Stimulated activated CD8-positive, alpha-beta memory T cell treated with anti-CD3 and anti-CD28 coated beads, Interleukin-7, amount 100 ng/mL, for 24 hours (primary cell): ENCODE measurements at regions not wholly inside any gene's neighbourhood (a gene's known extent, or its start where the extent isn't known, plus 50 kb on each side); places are given as distances from the start of the nearest gene placed in this dataset.
"Not testable (repeated sequence)": the region's sequence is repeated elsewhere in the genome, so short reads cannot be mapped to it uniquely, and the experiment has no call there.

ENCODE experiments used
- DNase-seq: peaks from one replicate; pipeline ENCODE4 v3.0.0-alpha.2; 2020; ENCODE audit warnings: low read depth

GRCh38 chr5:174444479-174445188, 279.7 kb upstream of the MSX2 start:
- DNase-seq = no peak

GRCh38 chr5:174446446-174446845, 277.9 kb upstream of the MSX2 start:
- DNase-seq = no peak

- no peak for DNase-seq
These were observed 277.4 kb upstream of the MSX2 start for GRCh38 chr5:174446988-174447387.

- DNase-seq = no peak
These were observed 276.3 kb upstream of the MSX2 start for GRCh38 chr5:174448041-174448440.

- no peak for DNase-seq
These were observed 275.7 kb upstream of the MSX2 start for GRCh38 chr5:174448662-174449061.

GRCh38 chr5:174453690-174454089, 270.7 kb upstream of the MSX2 start:
- no peak for DNase-seq

GRCh38 chr5:174454464-174454863, 269.9 kb upstream of the MSX2 start:
- DNase-seq = no peak

- DNase-seq = no peak
These were observed 269.5 kb upstream of the MSX2 start for GRCh38 chr5:174454890-174455289.

- DNase-seq = no peak
These were observed 269.1 kb upstream of the MSX2 start for GRCh38 chr5:174455301-174455700.

GRCh38 chr5:174457141-174457678, 267.2 kb upstream of the MSX2 start:
- DNase-seq = no peak

GRCh38 chr5:174459071-174459702, 265.2 kb upstream of the MSX2 start:
- DNase-seq = no peak

- DNase-seq = no peak
These were observed 264.4 kb upstream of the MSX2 start for GRCh38 chr5:174459832-174460448.

GRCh38 chr5:174462129-174462528, 262.3 kb upstream of the MSX2 start:
- no peak for DNase-seq

GRCh38 chr5:174464504-174465165, 259.7 kb upstream of the MSX2 start:
- no peak for DNase-seq

GRCh38 chr5:174471528-174471927, 252.9 kb upstream of the MSX2 start:
- not testable (repeated sequence) for DNase-seq

GRCh38 chr5:174472956-174473355, 251.4 kb upstream of the MSX2 start:
- DNase-seq = no peak

GRCh38 chr5:174476001-174476400, 248.4 kb upstream of the MSX2 start:
- not testable (repeated sequence) for DNase-seq

GRCh38 chr5:174479325-174479724, 245.1 kb upstream of the MSX2 start:
- no peak for DNase-seq

- no peak for DNase-seq
These were observed 242.6 kb upstream of the MSX2 start for GRCh38 chr5:174481737-174482136.

GRCh38 chr5:174482607-174483024, 241.8 kb upstream of the MSX2 start:
- DNase-seq = no peak

- DNase-seq = no peak
These were observed 241.0 kb upstream of the MSX2 start for GRCh38 chr5:174483411-174483810.

GRCh38 chr5:174489215-174489614, 235.2 kb upstream of the MSX2 start:
- no peak for DNase-seq
